Epithelial cell of esophagus (primary cell): ENCODE measurements at regions not wholly inside any gene's neighbourhood (a gene's known extent, or its start where the extent isn't known, plus 50 kb on each side); places are given as distances from the start of the nearest gene placed in this dataset.
A peak's percentile ranks its signal among the peaks of the same experiment; 100 is the strongest.

ENCODE experiments used
- DNase-seq: peaks from one replicate; pipeline ENCODE4 v3.0.0; 2010; ENCODE audit warnings: low read depth
- H3K4me3 ChIP-seq: 2 replicates; pipeline ENCODE4 v1.5.1; 2011; ENCODE audit warnings: mild to moderate bottlenecking, low read length, control low read depth
- CTCF ChIP-seq: IDR thresholded peaks from 2 replicates; pipeline ENCODE4 v1.5.1; 2011; ENCODE audit warnings: low read depth, mild to moderate bottlenecking, low read length, control low read depth, inconsistent platforms; ENCODE audit not compliant: insufficient read depth; ENCODE audit errors: missing control alignments

- no peak for TF ChIP-seq CTCF
- no peak overlapping the region for H3K4me3 ChIP-seq
- DNase-seq: no peak
Measured at GRCh38 chr10:65846949-65847348, 1078.9 kb upstream of the LRRTM3 start.

GRCh38 chr10:65847436-65848230 is 1078.2 kb upstream of the LRRTM3 start:
- no peak for TF ChIP-seq CTCF
- H3K4me3 ChIP-seq: no peak overlapping the region
- DNase-seq: no peak

GRCh38 chr10:65858841-65859240 is 1067.0 kb upstream of the LRRTM3 start:
- no peak for TF ChIP-seq CTCF
- H3K4me3 ChIP-seq: no peak overlapping the region
- no peak for DNase-seq

- no peak for TF ChIP-seq CTCF
- DNase-seq: peak; percentile 82
- no peak overlapping the region for H3K4me3 ChIP-seq
Measured at GRCh38 chr10:65861249-65861648, 1064.6 kb upstream of the LRRTM3 start.
